NCI-H526 (cell line): ENCODE measurements at regions not wholly inside any gene's neighbourhood (a gene's known extent, or its start where the extent isn't known, plus 50 kb on each side); places are given as distances from the start of the nearest gene placed in this dataset.

Experiments
- DNase-seq, 2 experiments: peaks; one replicate each; lab custom pipeline; 2025; lab: John Stamatoyannopoulos, UW

DNA sequence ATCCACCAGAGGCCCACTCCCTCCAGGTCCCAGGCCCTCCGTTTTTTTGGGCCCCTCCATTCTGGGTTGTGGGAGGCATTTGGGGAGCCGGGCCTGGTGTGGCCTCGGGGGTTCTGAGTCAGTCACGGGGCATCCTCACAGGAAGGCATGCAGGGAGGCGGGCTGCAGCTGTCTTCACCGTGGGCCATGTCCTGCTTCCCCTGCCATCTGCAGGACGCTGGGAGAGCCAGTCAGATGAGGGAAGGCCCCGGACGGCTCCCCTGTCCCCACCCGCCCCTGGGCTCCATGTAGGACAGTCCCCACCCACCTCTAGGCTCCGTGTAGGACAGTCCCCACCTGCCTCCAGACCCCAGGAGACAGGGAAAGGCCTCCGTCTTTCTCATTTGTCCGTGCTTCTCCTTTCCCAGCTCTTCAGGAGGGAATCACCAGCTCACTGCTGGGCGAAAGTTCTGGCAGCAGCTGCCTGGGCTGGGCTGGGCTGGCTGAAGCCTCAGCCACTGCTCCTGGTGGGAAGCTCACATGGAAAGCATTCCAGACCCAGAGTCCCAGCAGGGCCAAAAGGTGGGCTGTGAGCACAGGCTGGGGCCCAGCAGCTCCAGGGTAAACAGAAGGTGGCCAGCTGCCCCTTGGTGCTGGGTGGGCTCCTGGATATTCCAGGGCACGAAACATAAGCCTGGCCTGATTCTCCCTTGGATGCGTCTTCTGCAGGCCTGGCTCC is 217.8 kb downstream of the KIF26A start:
- no peak for DNase-seq

DNA sequence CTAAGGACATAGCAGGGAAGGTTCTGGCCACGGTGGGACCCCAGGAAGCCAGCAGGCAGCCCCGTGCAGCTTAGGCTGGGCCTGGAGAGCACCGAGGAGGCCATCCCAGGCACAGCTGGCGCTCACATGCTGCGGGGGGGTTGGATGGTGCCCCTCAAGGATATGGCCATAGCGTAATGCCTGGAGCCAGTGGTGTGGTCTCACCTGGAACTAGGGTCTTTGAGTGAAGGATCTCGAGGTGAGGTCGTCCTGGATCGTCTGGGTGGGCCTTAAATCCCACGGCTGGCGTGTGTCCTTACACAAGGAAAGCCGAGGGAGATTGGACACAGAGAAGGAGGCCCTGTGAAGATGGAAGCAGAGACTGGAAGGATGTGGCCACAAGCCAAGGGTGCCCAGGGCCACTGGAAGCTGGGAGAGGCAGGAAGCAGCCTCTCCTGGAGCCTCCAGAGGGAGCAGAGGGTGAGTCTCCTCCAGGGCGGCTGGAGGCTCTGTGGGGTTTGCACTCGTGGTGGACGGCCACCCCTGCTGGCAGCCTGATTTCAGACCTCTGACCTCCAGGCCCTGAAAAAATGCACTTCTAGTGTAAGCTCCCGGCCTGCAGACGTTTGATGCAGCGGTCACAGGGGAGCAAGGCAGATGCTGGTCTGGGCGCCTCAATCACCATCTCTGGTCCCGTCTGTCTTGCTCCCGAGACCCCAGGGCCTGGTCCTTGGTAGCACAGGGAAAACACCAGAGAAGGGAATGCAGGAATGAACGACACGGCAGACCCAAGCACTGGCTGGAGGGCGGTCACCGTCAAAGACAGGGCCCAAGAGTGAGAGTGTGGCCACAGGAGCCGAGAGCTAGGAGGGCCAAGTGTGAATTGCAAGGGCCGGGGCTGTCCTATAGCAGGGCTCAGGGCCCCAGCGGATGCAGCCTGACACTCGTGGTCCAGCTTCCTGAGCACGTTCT is 218.6 kb downstream of the KIF26A start:
- no peak for DNase-seq

DNA sequence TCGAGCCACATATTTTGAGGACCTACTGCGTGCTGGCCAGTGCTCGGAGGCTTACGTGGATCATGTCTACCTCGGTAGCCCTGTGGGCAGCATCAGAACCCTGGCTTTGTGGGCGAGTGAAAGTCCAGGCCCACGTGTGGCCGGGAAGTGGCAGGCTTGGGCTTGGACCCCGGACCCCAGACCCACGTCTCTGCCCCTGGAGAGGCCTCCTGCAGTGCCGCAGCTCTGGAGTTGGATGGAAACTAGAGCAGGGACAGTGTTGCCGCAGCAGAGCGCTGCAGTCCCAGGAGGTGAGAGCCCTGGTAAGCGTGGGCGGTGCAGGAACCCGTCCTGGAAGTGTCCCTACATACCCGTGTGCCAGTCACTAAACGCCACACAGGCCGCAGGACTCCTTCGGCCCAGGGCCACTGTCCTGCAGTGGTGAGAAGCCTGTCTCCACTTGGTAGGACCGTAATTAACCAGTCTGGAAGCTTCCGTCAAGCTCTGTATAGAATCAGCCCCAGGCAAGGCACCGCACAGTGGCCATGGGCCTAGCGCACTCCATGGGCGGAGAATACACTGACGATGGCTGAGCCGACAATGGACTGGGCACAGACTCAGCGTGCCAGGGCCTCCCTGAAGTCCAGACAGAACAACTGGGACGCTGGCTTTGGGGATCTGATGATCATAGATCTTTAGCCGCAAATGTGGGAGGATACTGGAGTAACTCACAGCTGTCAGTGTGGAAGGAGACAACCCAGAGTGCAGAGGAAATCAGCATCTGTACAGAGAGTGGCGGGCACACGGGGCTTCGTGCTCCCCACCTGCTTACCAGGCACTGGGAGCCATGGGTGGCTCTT is 219.5 kb downstream of the KIF26A start:
- DNase-seq: no peak

DNA sequence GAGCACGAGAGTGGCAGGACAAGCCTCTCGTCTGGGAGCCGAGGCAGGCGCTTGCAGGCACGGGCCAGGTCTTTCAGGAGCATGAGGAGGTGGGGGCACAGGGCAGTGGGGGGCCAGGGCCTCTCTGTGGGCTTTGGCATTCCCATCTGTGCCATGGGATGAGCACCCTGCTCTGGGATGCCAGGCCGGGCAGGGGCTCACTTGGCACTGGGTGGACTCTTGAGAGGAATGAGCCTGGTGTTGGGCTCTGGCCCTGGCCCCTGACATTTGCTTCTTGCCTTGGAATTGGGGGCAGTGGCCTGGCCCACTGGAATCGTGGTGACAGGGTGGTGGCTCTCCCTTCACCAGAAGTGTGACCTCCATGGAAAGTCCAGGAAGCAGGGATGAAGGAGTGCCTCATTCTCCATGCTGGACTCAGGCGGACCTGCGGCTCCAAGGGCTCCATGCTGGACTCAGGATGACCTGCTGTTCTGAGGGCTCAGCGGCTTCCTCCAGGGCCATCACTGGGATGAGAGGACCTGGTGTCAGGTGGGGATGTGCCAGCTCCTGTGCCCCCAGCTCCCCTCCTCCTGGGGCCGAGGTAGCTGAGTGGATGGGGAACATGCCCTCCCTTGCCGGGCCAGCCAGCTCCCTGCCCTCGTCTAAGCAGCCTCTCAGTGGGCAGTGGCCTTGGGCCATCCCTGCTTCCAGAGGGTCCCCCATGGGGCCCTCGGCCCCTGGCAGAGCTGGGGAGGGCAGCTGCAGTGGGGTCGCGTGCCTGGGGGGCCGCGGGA is 220.3 kb downstream of the KIF26A start:
- no peak for DNase-seq

DNA sequence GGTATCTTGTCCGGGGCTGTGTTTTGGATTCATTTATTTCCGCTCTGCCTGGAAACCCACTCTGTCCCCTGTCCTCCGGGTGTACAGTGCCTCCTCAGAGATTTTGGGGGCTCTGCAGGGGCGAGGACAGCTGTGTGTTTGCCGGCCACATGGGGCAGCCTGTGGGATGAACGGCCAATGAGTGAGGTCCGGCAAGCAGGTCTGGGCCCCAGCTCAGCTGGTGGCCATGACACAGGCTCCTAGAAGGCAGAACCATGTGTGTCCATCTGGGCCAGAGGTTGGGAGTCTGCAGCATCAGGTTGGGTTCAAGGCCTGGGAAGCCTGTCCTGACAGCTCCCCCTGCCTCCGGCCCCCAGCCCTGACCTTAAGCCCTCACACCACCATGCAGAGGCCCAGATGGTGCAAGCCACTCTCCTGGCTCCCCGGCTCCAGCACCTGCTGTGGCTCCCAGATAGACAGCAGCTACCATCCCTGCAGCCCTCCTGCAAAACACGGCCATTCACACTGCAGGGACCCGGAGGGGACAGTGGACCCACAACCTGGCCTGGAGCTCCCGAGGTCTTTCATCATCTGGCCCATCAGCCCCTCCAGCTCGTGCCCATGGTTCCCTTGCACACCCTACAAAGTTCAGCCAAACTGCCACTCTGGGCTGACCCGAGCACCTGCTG is 220.1 kb upstream of the C14orf180 start:
- no peak for DNase-seq

DNA sequence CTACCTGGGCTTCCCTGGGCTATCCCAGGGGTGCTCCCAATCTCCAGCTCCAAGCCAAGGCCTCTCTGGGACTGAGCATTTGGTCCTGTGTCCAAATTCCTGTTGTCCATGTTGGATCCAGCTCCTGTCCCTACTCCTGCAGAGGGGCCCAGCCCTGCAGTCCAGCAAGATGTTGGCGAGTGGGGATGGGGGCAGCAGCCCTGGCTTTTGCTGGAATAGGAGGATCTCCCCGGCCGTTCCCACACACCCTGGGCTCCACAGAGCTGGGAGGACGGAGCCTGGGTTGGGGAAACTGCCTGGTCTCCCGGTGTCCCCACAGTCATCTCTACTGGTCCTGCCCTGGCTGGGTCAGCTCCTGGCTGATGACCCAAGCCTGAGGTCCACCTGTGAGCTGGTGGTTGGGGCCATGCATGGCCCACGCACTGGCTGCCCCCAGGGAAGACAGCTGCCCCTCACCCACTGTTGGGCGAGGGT is 219.6 kb upstream of the C14orf180 start:
- DNase-seq: no peak

DNA sequence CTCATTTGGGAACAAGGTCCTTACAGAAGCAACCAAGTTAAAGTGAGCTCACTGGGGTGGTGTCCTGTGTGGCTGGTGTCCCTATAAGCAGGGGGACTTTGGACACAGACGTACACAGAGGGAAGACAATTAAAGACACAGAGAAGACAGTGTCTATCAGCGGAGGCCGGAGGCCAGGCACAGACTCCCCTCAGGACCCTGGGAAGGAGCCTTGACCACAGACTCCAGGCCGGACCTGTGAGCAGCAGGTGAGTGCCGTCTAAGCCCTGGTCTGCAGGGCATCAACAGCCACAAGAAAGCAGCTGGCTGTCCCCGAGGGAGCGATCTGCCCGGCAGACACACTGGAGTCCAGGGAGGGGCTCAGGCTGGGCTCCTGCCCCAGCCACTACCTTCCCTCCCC is 219.1 kb upstream of the C14orf180 start:
- DNase-seq: no peak

DNA sequence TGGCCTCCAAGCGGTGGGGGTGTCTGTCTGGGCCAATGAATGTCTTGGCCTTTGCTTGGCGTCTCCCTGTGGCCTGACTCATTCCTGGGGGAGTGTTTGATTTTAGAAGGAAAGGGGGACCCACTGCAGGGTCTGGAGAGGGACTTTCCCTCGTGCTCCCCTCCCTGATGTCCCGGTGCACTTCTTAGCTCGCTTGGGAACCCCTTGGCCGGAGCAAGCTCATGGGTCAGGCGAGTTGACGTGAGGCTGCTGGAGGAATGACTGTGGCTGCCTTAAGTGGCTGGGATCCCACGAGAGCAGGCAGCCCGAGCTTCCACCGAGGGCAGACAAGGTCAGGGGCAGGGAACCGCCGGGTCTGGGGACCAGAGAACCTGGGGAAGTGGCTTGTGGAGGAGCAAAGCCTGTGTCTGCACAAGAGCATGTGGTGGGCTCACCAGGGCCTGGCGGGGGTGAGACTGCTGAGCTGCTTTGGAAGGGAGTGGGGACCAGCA is 218.4 kb upstream of the C14orf180 start:
- no peak for DNase-seq

DNA sequence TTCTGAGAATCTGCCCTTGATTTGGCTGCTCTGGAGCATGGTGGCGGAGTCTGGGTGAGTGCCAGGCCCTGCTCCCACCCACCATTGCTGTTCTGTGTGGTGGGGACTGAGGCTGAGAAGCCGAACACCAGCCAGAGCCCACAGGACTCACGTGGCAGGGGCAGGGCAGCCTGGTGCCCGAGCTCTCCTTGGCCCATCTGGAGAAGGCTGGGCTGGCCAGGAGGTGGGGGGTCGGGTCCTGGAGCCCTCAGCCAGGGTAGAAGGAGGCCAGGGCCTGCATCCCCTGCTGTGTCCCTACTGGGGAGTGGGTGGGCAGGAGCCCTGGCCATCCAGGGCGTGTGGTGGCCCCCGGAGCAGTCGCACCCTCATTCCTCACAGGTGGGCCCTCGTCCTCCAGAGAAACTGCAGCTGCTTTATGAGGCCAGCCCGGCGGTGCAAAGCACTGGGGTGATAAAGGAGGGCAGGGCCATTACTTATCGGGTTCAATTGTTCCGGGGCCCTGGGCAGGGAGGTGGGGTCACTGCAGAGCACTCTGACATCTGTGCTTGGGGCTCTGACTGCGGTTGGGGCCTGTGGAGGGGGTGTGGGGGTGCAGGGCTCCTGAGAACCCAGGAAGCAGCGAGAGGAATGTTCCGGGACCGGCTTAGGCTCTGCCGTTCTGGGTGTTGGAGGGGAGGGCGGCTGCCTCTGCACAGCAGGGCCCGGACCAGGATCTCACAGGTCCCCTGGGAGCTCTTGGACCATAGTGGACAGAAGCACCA is 217.5 kb upstream of the C14orf180 start:
- no peak for DNase-seq

DNA sequence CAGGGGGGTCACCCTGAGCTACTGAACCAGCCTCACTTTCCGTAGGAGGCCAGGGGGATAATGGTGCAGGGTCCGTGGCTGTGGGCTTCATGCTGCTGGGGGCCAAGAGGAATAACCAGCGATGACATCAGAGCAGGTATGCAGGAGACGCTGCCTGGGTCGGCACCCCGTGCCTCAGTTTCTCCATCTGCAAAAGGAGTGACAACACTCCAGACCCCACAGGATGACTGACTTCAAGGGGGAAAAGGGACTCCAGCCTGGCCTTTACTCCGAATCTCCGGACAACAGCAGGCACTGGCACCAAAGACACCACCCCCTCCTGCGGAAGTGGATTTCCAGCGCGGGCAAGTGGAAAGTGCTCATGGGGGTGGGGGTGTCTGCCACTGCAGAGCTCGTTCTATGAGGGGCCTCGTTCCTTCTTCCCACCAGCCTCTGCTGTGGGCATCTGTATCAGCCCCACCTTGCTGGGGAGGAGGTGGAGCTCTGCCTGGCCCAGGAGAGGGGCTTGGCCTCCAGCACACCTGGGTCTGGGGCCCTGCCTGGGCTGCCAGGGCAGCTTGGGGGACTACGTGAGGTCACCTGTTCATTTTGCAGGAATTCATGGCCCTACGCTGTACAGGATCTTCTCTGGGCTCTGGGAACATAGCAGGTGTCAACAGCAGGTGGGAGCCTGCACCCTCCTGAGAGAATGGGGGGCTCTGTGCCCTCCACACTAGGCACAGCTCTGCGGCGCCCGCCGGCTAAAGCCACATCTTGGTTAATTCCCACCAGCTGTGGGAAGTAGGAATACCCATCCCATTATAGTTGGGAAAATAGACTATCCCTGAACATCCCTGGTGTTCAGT is 216.6 kb upstream of the C14orf180 start:
- no peak for DNase-seq

DNA sequence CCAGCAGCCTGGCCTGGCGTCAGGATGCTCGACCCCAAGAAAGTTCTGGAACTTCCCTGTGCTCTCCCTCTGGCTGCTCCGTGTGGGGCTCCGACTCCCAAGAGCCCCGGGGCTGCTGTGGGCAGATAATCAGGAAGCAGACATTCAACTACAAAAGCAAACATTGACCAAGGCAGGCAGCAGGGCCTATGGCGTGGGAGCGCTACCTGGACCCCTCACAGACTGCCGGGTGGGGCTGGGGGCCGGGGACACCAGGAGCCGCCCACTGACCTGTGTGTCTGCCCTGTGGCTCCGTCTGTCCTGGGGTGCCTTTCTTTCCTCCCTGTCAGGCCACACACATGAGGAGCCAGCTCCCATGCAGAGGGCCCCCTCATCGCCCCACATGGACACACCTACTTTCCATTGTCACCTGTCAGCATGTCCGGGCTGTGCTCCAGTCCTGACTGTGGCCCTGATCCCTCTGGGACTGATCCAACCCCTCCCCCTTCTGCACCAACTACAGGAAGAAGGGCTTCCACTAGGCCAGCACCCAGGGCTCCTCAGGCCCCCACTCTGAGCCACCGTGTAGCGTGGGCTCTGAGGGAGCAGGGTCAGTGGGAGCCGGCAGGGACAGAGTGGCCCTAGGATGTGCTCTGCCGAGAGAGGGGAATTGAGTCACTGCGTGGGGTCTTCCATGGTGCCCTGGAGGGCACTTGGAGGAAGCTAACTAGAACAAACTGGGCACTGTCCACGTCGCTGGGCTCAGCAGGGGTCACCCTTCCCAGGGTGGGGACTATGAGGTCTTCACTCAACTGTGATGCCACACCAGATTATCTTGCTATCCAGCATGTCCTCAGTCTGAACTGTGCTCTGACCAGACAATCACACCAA is 215.4 kb upstream of the C14orf180 start:
- no peak for DNase-seq

DNA sequence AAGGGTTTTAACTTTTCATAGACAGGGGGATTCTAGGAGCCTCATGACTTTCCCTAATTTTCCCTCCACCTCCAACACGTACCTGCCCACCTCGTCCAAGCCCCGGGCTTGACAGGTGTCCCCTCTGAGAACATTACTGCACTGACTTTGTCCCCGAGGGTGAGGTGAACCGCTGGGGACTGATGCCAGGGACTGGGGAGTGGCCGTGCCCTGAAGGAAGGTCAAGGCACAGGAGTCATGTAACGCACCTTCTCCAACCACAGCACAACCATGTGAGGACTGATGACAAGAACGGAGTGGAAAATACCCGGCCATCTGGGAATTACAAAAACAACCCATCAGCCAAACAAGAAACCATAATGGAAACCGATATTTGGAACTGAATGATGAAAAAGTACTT is 214.7 kb upstream of the C14orf180 start:
- DNase-seq: no peak

DNA sequence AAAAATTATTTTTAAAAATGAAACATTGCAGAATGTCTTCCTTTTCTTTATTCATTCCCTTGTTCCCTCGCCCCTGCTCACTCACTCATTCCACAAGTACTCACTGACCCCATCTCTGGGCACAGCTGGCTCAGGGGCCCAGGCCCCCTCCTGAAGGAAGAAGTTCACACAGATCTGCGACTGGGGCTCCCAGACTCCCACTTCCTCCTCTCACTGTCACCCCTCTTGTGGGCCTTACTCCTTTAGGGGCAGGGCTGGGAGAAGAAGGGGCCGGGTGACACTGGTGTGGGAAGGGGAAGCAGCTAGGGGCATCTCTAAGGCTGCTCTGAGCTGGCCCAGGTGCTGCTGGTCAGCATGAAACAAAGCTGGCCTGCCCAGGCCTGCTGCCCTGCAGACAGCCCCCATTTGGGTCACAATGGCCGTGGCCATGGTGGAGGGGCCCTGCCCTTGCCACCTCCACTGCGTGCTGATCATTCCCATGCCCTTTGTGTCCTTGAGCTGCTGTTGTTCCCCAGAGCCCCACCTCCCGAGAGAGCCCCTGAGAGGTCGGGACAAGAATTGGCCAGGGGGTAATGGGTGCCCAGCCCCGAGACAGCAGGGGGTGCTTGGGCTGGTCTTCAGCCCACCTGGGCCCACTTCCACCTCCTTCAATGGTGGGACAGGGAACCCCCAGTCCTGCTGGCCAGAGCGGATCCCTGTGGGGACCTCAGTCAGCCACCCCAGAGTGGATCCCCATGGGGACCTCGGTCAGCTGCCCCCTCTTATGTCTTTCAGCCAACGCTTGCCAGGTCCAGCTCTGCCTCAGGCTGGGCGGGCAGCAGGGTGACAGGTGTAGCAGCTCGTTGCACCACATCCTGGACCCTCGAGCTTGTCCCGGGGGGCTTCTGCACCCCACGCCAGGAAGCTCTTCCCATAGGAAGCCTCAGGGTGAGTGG is 212.4 kb upstream of the C14orf180 start:
- no peak for DNase-seq

DNA sequence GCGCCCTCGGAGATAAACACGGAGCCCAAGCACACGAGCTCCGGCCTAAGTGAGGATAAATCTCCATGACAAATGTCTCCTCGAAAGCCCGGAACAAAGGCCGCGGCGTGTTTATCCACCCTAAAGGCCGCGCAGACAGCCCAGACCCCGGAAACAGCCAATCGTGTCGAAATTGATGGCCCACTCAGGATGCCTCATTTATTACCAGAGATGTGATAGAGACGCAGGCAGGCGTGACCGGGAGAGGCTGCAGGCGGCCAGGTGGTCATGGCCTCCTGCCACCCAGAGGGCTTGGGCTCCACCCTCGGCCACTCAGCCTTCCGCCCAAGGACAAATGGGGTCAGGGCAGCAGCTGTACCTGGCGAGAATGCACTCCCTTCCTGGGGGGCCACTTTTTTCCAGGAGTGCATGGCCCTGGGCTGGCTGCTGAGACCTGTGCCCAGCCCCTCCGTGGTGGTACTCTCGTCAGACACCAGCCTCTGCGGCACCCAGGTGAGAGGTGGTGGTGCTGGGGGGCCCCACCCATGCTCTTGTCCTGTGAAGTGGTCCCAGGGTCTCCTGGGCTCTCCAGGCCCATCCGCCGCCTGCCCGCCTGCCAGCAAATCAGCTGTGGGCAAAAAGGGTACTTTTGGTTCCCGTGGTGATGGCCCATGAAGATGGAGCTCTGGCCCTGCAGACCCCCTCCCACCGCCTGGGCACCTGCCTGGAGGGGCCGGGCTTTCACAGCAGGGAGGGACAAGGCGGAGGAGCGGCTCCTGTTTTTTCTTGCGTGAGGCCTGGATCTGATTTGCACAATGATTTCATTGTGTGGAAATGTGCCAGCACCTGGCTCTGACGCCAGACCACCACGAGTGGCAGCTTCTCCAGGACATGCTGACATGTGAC is 211.5 kb upstream of the C14orf180 start:
- DNase-seq: peak in 1 of 2 experiments; percentile 34

DNA sequence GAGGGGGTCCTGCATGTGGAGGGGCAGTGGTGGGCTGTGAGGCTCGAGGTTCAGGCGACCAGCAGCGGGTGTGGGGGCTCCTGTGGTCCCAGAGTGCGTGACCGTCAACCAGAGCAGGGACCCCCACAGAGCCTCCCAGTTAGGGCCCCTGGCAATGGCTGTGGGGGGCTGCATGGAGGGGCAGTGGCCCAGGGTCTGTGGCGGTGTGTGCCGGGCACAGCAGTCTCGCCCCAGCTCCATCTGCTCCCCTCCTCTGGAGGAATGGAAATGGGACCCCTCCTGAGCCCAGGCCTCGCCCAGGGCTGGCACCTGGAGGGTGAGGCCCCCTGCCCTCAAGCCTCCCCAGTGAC is 210.8 kb upstream of the C14orf180 start:
- no peak for DNase-seq

DNA sequence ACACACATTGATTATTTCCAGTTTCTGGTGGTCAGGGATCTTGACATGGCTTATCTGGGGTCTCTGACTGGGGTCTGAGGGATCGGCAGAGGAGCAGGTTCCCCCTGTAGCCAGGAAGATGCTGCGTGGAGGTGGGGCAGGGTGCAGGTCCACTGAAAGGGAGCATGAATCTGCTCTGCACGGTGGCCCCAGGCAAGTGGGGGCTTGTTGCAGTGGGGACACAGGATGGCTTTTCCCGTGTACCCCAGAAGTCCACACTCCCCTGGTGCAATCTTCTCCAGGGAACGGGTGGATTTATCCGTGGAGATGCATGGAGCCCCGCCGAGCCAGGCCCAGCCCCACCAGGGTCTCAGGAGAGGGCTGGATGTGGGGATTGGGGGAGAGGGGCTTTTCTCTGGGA is 210.4 kb upstream of the C14orf180 start:
- DNase-seq: no peak
